ENCODE measurements at regions not wholly inside any gene's neighbourhood (a gene's known extent, or its start where the extent isn't known, plus 50 kb on each side); places are given as distances from the start of the nearest gene placed in this dataset.

DNA sequence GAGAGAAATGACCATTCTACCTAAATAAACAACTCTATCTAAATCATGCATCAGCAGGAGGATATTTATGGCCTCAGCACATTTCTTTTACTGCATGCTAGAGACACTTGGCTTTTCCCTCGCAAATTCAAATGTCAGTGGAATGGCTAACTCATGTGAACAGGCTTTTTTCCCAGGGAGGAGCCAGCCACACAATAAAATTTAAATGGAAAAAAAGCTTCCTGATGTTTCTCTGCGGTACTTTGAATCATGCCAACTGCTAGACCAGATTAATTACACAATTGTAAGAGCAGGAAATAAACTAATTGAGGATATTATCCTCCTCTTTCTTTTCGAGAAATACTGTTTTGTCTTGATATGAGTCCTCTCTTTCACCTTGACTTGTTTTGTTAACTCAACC lies 676.3 kb downstream of the IRS1 start:
- TF ChIP-seq, protein P1, sequence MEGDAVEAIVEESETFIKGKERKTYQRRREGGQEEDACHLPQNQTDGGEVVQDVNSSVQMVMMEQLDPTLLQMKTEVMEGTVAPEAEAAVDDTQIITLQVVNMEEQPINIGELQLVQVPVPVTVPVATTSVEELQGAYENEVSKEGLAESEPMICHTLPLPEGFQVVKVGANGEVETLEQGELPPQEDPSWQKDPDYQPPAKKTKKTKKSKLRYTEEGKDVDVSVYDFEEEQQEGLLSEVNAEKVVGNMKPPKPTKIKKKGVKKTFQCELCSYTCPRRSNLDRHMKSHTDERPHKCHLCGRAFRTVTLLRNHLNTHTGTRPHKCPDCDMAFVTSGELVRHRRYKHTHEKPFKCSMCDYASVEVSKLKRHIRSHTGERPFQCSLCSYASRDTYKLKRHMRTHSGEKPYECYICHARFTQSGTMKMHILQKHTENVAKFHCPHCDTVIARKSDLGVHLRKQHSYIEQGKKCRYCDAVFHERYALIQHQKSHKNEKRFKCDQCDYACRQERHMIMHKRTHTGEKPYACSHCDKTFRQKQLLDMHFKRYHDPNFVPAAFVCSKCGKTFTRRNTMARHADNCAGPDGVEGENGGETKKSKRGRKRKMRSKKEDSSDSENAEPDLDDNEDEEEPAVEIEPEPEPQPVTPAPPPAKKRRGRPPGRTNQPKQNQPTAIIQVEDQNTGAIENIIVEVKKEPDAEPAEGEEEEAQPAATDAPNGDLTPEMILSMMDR (IDR thresholded peaks at IDR 0.05), result no peak
- TF ChIP-seq POLR2AphosphoS5 (IDR thresholded peaks at IDR 0.05) (no peak), POLR2A (IDR thresholded peaks at IDR 0.05) (no peak), EP300 (IDR thresholded peaks at IDR 0.05) (no peak)
